Neuronal stem cell (in vitro differentiated cells): ENCODE measurements at regions not wholly inside any gene's neighbourhood (a gene's known extent, or its start where the extent isn't known, plus 50 kb on each side); places are given as distances from the start of the nearest gene placed in this dataset.

ENCODE experiments used
- DNase-seq: peaks from one replicate; pipeline ENCODE4 v3.0.0-alpha.2; 2013; ENCODE audit warnings: low spot score
- H2AFZ ChIP-seq: one replicate; pipeline ENCODE4 v1.6.1; 2013; ENCODE audit warnings: mild to moderate bottlenecking, low read length, inconsistent platforms
- H2AK5ac ChIP-seq: 2 replicates; pipeline ENCODE4 v1.6.1; 2013; ENCODE audit warnings: low read depth, mild to moderate bottlenecking, inconsistent platforms, low read length, moderate library complexity, mixed read lengths
- H2BK120ac ChIP-seq: 2 replicates; pipeline ENCODE4 v1.6.1; 2013; ENCODE audit warnings: low read depth, mild to moderate bottlenecking, inconsistent platforms, low read length, moderate library complexity, mixed read lengths
- H2BK12ac ChIP-seq: one replicate; pipeline ENCODE4 v1.6.1; 2013; ENCODE audit warnings: low read length, inconsistent platforms
- H2BK15ac ChIP-seq: 2 replicates; pipeline ENCODE4 v1.6.1; 2013; ENCODE audit warnings: mild to moderate bottlenecking, low read length, inconsistent platforms, mixed read lengths
- H2BK5ac ChIP-seq: one replicate; pipeline ENCODE4 v1.6.1; 2013; ENCODE audit warnings: inconsistent platforms, mild to moderate bottlenecking, low read length, moderate library complexity
- H3K14ac ChIP-seq: one replicate; pipeline ENCODE4 v1.6.1; 2013; ENCODE audit warnings: low read length, inconsistent platforms
- H3K18ac ChIP-seq: 2 replicates; pipeline ENCODE4 v1.6.1; 2013; ENCODE audit warnings: low read length, inconsistent platforms
- H3K23ac ChIP-seq: 2 replicates; pipeline ENCODE4 v1.6.1; 2013; ENCODE audit warnings: low read depth, mild to moderate bottlenecking, mixed read lengths, low read length, inconsistent platforms; ENCODE audit not compliant: poor library complexity
- H3K27ac ChIP-seq: replicated peaks from 3 replicates; pipeline ENCODE4 v1.5.1; 2013; ENCODE audit warnings: low read length, inconsistent platforms
- H3K27me3 ChIP-seq, 3 experiments: 2 replicates each; pipeline ENCODE4 v1.6.1; 2013; ENCODE audit warnings: low read length in 3 of 3, mild to moderate bottlenecking in 2 of 3, inconsistent platforms in 1 of 3, low read depth in 1 of 3, mixed read lengths in 1 of 3, moderate library complexity in 1 of 3; ENCODE audit not compliant: control insufficient read depth in 3 of 3, insufficient read depth in 3 of 3
- H3K36me3 ChIP-seq, 2 donors: replicated peaks in 1 of 2; 2 replicates each; pipeline ENCODE4 v1.6.1; 2013; ENCODE audit warnings: low read length in 2 of 2; ENCODE audit not compliant: control insufficient read depth in 2 of 2, insufficient read depth in 2 of 2
- H3K4ac ChIP-seq: 2 replicates; pipeline ENCODE4 v1.6.1; 2013; ENCODE audit warnings: inconsistent platforms, mild to moderate bottlenecking, low read length, moderate library complexity
- H3K4me1 ChIP-seq, 2 donors: 1 replicate in 1 of 2; 2 replicates in 1 of 2; pipeline ENCODE4 v1.6.1; 2013; ENCODE audit warnings: low read length in 2 of 2, low read depth in 1 of 2; ENCODE audit not compliant: control insufficient read depth in 2 of 2, insufficient read depth in 1 of 2
- H3K4me2 ChIP-seq: one replicate; pipeline ENCODE4 v1.6.1; 2013; ENCODE audit warnings: mild to moderate bottlenecking, low read length, inconsistent platforms; ENCODE audit not compliant: insufficient read depth, poor library complexity, severe bottlenecking
- H3K4me3 ChIP-seq, 2 donors: 2 replicates each; pipeline ENCODE4 v1.5.1; 2013; ENCODE audit warnings: low read length in 2 of 2, mild to moderate bottlenecking in 2 of 2, inconsistent platforms in 1 of 2, moderate library complexity in 1 of 2
- H3K79me1 ChIP-seq: one replicate; pipeline ENCODE4 v1.6.1; 2013; ENCODE audit warnings: low read depth, mild to moderate bottlenecking, inconsistent platforms, low read length, moderate library complexity
- H3K9ac ChIP-seq: one replicate; pipeline ENCODE4 v1.6.1; 2013; ENCODE audit warnings: mild to moderate bottlenecking, low read depth, low read length, inconsistent platforms; ENCODE audit not compliant: poor library complexity
- H3K9me3 ChIP-seq, 2 donors: replicated peaks in 1 of 2; 2 replicates each; pipeline versions ENCODE3 to v1.6.1; 2013; ENCODE audit warnings: low read length in 2 of 2, mild to moderate bottlenecking in 2 of 2, inconsistent platforms in 1 of 2, low read depth in 1 of 2, mixed read lengths in 1 of 2, moderate library complexity in 1 of 2; ENCODE audit not compliant: control insufficient read depth in 2 of 2, insufficient read depth in 1 of 2
- H4K8ac ChIP-seq: one replicate; pipeline ENCODE4 v1.6.1; 2013; ENCODE audit warnings: low read depth, mild to moderate bottlenecking, inconsistent platforms, low read length, moderate library complexity
- H4K91ac ChIP-seq: one replicate; pipeline ENCODE4 v1.6.1; 2013; ENCODE audit warnings: low read length, low read depth, mild to moderate bottlenecking, inconsistent platforms; ENCODE audit not compliant: poor library complexity
- WGBS, 2 donors: extraction: QIAGEN DNeasy Blood & Tissue Kit; methylation state at CpG; one replicate each; pipeline ENCODE4 v1.1.7; 2013; ENCODE audit warnings: missing lambda C conversion rate in 2 of 2, mixed read lengths in 1 of 2; ENCODE audit not compliant: insufficient read length in 2 of 2, insufficient replicate concordance in 1 of 2; ENCODE audit errors: extremely low coverage in 2 of 2; 5-methylcytosine and 5-hydroxymethylcytosine counted together

GRCh38 chr21:14871861-14872260, 192.9 kb downstream of the NRIP1 start:
- H3K9me3 ChIP-seq: no peaks in the 10 kb centered on the region
- H3K14ac ChIP-seq: no peak overlapping the region

DNA sequence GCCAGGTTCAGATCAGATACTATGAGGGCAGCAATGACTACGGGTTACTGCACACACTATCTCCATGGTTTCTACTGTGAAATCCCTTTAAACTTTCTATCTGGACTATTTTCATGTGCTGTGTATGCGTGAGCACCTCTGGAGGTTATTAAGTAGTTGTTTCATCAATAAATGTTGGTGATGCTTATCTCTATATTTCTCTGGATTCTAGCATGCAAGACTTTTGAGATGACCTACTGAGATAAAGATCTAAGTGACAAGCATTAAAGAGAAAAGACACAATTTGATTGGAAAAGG, 194.0 kb downstream of the NRIP1 start:
- Histone ChIP-seq H3K18ac (no peak overlapping the region), H2BK120ac (no peak overlapping the region), H3K79me1 (no peaks in the 10 kb centered on the region), H3K4me2 (no peak overlapping the region), H2AK5ac (no peak overlapping the region), H3K23ac (no peak overlapping the region), H3K4me3 (no peak overlapping the region), H3K4me1 (peaks cover 13 to 24% of the 10 kb centered on the region in 2 donors), H4K8ac (no peak overlapping the region), H3K14ac (no peak overlapping the region), H4K91ac (no peak overlapping the region), H2BK5ac (no peak overlapping the region), H2AFZ (no peak overlapping the region), H3K27me3 (peaks cover 0 to 2% (median 0%) of the 10 kb centered on the region in 3 experiments), H3K27ac (no peak overlapping the region), H2BK15ac (no peak overlapping the region), H3K9me3 (no peaks in the 10 kb centered on the region), H3K36me3 (no peaks in the 10 kb centered on the region), H2BK12ac (no peak overlapping the region), H3K9ac (no peak overlapping the region), H3K4ac (no peak overlapping the region)
- no peak for DNase-seq
- no CpG with 5 or more reads among the region's 2 CpGs for WGBS, 2 donors

More at GRCh38 chr21:14871861-14872260, 192.9 kb downstream of the NRIP1 start:
- DNase-seq: no peak
- H3K4me1 ChIP-seq: peaks cover 19 to 31% of the 10 kb centered on the region in 2 donors
- H3K4me3 ChIP-seq: no peak overlapping the region
- no peak overlapping the region for H2BK120ac ChIP-seq
- no peak overlapping the region for H4K91ac ChIP-seq
- no peak overlapping the region for H2BK12ac ChIP-seq
- H2BK15ac ChIP-seq: no peak overlapping the region
- H2BK5ac ChIP-seq: no peak overlapping the region
- H3K23ac ChIP-seq: no peak overlapping the region
- no peak overlapping the region for H3K9ac ChIP-seq
- no peaks in the 10 kb centered on the region for H3K79me1 ChIP-seq
- WGBS, 2 donors: no CpG with 5 or more reads among the region's 4 CpGs
- H3K18ac ChIP-seq: no peak overlapping the region
- no peak overlapping the region for H4K8ac ChIP-seq
- H3K4ac ChIP-seq: no peak overlapping the region
- H3K36me3 ChIP-seq: no peaks in the 10 kb centered on the region
- no peak overlapping the region for H2AFZ ChIP-seq
- no peak overlapping the region for H3K27ac ChIP-seq
- H3K4me2 ChIP-seq: no peak overlapping the region
- peaks cover 0 to 2% (median 0%) of the 10 kb centered on the region in 3 experiments for H3K27me3 ChIP-seq
- no peak overlapping the region for H2AK5ac ChIP-seq

DNA sequence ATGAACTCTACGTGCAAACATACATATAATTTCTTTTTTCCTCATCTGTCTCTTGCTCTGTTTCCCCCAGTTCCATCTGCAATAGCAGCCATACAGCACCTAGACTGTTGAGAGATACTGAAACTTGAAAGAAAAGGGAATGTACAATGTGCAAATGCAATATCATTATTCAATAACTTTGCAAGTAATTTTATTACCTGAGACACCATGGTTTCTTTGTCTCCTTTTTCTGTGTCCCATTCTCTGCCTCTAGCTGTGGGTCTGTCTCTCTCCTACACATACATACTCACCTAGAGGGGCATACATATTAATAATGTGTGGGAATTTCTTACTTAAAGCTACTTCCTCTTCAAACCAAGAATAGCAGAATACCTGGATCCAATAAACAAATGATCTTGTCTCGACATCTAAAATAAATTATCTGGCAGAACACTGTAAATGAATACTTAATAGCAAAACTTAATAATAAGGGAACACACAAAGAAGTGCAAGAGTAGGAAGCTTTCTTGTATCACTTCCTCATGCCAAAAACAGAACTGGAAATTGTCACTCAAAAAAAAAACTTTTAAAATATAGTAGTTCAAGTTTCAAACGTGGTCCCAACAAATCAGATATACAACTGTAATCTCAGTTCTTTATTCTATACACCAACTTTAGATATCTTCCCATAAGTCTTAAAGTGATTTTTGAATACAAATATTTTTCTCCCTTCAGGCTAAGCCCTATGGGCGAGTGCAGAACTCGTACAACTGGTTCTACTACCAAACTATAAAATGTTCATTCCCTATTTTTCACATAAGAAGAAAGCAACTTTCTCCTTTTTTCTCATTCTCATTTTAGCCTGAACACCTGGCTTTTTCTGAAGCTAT, 194.6 kb downstream of the NRIP1 start:
- H3K9me3 ChIP-seq: no peaks in the 10 kb centered on the region
- H4K8ac ChIP-seq: no peak overlapping the region
- H2BK15ac ChIP-seq: no peak overlapping the region
- H2BK120ac ChIP-seq: no peak overlapping the region
- no peak overlapping the region for H3K9ac ChIP-seq
- no peak overlapping the region for H2BK12ac ChIP-seq
- H3K18ac ChIP-seq: no peak overlapping the region
- H3K4me2 ChIP-seq: no peak overlapping the region
- H2AFZ ChIP-seq: no peak overlapping the region
- H3K36me3 ChIP-seq: no peaks in the 10 kb centered on the region
- DNase-seq: no peak
- no peak overlapping the region for H3K14ac ChIP-seq
- no peaks in the 10 kb centered on the region for H3K79me1 ChIP-seq
- H4K91ac ChIP-seq: no peak overlapping the region
- H2BK5ac ChIP-seq: no peak overlapping the region
- H3K23ac ChIP-seq: no peak overlapping the region
- no peak overlapping the region for H3K27ac ChIP-seq
- peaks cover 0 to 2% (median 0%) of the 10 kb centered on the region in 3 experiments for H3K27me3 ChIP-seq
- H3K4ac ChIP-seq: no peak overlapping the region
- no peak overlapping the region for H2AK5ac ChIP-seq
- peaks cover 10 to 20% of the 10 kb centered on the region in 2 donors for H3K4me1 ChIP-seq
- no CpG with 5 or more reads among the region's 5 CpGs for WGBS, 2 donors
- no peak overlapping the region for H3K4me3 ChIP-seq

GRCh38 chr21:14866859-14867765, 197.7 kb downstream of the NRIP1 start:
- no peak overlapping the region for H3K27ac ChIP-seq
- H3K14ac ChIP-seq: no peak overlapping the region
- H3K9ac ChIP-seq: no peak overlapping the region
- no peak overlapping the region for H3K4me2 ChIP-seq
- no peak overlapping the region for H2AK5ac ChIP-seq
- no peak overlapping the region for H3K23ac ChIP-seq
- peaks cover 6 to 19% of the 10 kb centered on the region in 2 donors for H3K4me1 ChIP-seq
- H3K4ac ChIP-seq: no peak overlapping the region
- no CpG with 5 or more reads among the region's 3 CpGs for WGBS, 2 donors
- H3K4me3 ChIP-seq: no peak overlapping the region
- H4K91ac ChIP-seq: no peak overlapping the region
- H3K79me1 ChIP-seq: no peaks in the 10 kb centered on the region
- no peak overlapping the region for H3K18ac ChIP-seq
- no peak overlapping the region for H4K8ac ChIP-seq
- H2BK15ac ChIP-seq: no peak overlapping the region
- no peak overlapping the region for H2AFZ ChIP-seq
- no peak overlapping the region for H2BK5ac ChIP-seq
- no peaks in the 10 kb centered on the region for H3K36me3 ChIP-seq
- no peak overlapping the region for H2BK12ac ChIP-seq
- no peak for DNase-seq
- H3K27me3 ChIP-seq: no peaks in the 10 kb centered on the region
- no peak overlapping the region for H2BK120ac ChIP-seq
- H3K9me3 ChIP-seq: no peaks in the 10 kb centered on the region
